Naive B cell (primary cell): ENCODE measurements at regions not wholly inside any gene's neighbourhood (a gene's known extent, or its start where the extent isn't known, plus 50 kb on each side); places are given as distances from the start of the nearest gene placed in this dataset.
"Not testable (repeated sequence)": the region's sequence is repeated elsewhere in the genome, so short reads cannot be mapped to it uniquely, and the experiment has no call there.

Experiments
- ATAC-seq, 2 donors: fragments of 150-1000 bp; cut with Tn5 transposase; 2 replicates each; pipeline ENCODE4 v1.10.0; 2021; ENCODE audit warnings: low read depth in 2 of 2, mild to moderate bottlenecking in 2 of 2, moderate library complexity in 2 of 2
- DNase-seq: peaks from one replicate; pipeline ENCODE4 v3.0.0; 2022
- H3K27ac Mint-ChIP-seq, 6 donors: one replicate each; pipeline ENCODE4 v1.8.0; 2020 to 2022; ENCODE audit warnings: mild to moderate bottlenecking in 6 of 6, mixed read lengths in 6 of 6, moderate library complexity in 5 of 6, inconsistent platforms in 2 of 6
- H3K27me3 Mint-ChIP-seq, 3 donors: one replicate each; pipeline ENCODE4 v1.8.0; 2021 to 2022; ENCODE audit warnings: mixed read lengths in 3 of 3, mild to moderate bottlenecking in 1 of 3
- H3K36me3 Mint-ChIP-seq, 2 donors: one replicate each; pipeline ENCODE4 v1.8.0; 2020 to 2022; ENCODE audit warnings: mixed read lengths in 2 of 2, inconsistent platforms in 1 of 2, mild to moderate bottlenecking in 1 of 2
- H3K4me1 Mint-ChIP-seq, 3 donors: one replicate each; pipeline ENCODE4 v1.8.0; 2020 to 2022; ENCODE audit warnings: mixed read lengths in 3 of 3, inconsistent platforms in 1 of 3, mild to moderate bottlenecking in 1 of 3, moderate library complexity in 1 of 3
- H3K4me3 Mint-ChIP-seq, 8 donors: one replicate each; pipeline ENCODE4 v1.8.0; 2020 to 2022; ENCODE audit warnings: mild to moderate bottlenecking in 8 of 8, mixed read lengths in 8 of 8, moderate library complexity in 8 of 8, inconsistent platforms in 2 of 8
- H3K9me3 Mint-ChIP-seq, 7 donors: one replicate each; pipeline ENCODE4 v1.8.0; 2020 to 2022; ENCODE audit warnings: mixed read lengths in 7 of 7, mild to moderate bottlenecking in 5 of 7, inconsistent platforms in 2 of 7, moderate library complexity in 1 of 7

DNA sequence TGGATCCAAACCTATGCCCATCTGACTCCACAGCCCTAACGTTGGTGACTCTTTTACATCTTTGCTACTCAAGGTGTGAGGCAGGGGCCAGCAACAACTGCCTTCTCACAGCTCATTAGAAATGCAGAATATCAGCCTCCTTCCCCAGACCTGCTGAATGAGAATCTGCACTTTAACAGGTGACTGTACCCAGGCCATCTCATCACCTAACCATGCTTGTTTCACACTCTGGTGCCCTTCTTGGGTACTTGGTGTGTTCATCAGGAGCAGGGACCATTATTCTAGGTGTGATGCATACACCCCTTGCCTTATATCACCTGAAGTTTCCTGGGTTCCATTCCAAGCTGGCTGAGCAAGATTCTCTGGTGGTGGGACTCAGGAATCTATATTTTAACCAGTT is 196.3 kb upstream of the LMCD1 start:
- no peaks in the 10 kb centered on the region for H3K36me3 Mint-ChIP-seq
- no peak overlapping the region for H3K4me3 Mint-ChIP-seq
- ATAC-seq (no peak), DNase-seq (no peak)
- H3K27ac Mint-ChIP-seq, result no peak overlapping the region
- H3K9me3 Mint-ChIP-seq, result peaks cover 0 to 12% (median 4%) of the 10 kb centered on the region in 7 donors
- H3K27me3 Mint-ChIP-seq, result peaks cover 8 to 13% (median 10%) of the 10 kb centered on the region in 3 donors
- H3K4me1 Mint-ChIP-seq, result no peaks in the 10 kb centered on the region

- H3K27ac Mint-ChIP-seq, result no peak overlapping the region
- H3K27me3 Mint-ChIP-seq, result peaks cover 3 to 13% (median 8%) of the 10 kb centered on the region in 3 donors
- no peak for ATAC-seq
- H3K9me3 Mint-ChIP-seq, result peaks cover 0 to 12% (median 7%) of the 10 kb centered on the region in 7 donors
- no peaks in the 10 kb centered on the region for H3K36me3 Mint-ChIP-seq
- H3K4me3 Mint-ChIP-seq, result no peak overlapping the region
- no peaks in the 10 kb centered on the region for H3K4me1 Mint-ChIP-seq
- DNase-seq, result no peak
Measured at GRCh38 chr3:8307545-8308110, 194.0 kb upstream of the LMCD1 start.

DNA sequence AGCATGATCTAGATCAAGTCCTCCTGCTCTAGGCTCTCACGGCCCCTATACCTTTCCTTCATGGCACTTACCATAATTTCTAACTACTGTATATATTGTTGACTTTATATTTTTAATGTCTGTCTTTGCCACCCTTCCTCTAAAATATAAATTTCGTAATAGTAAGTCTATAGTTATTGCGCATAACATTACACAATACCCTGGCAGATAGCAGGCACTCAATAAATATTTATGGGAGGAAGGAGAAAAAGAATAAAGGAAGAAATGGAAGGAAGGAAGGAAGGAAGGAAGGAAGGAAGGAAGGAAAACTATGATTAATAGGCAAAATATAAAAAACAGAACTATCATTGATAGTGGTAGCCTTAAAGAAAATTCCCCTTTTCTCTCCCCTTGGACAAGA is 190.3 kb upstream of the LMCD1 start:
- no peaks in the 10 kb centered on the region for H3K4me1 Mint-ChIP-seq
- no peaks in the 10 kb centered on the region for H3K36me3 Mint-ChIP-seq
- no peak overlapping the region for H3K27ac Mint-ChIP-seq
- peaks cover 0 to 12% (median 7%) of the 10 kb centered on the region in 7 donors for H3K9me3 Mint-ChIP-seq
- H3K4me3 Mint-ChIP-seq, result no peak overlapping the region
- DNase-seq (no peak), ATAC-seq (no peak)
- H3K27me3 Mint-ChIP-seq, result peaks cover 5 to 12% (median 7%) of the 10 kb centered on the region in 3 donors

- H3K4me3 Mint-ChIP-seq, result no peak overlapping the region
- DNase-seq, result no peak
- H3K4me1 Mint-ChIP-seq, result no peaks in the 10 kb centered on the region
- H3K27ac Mint-ChIP-seq, result no peak overlapping the region
- peaks cover 0 to 12% (median 7%) of the 10 kb centered on the region in 7 donors for H3K9me3 Mint-ChIP-seq
- no peak for ATAC-seq
- H3K36me3 Mint-ChIP-seq, result no peaks in the 10 kb centered on the region
- peaks cover 4 to 12% (median 7%) of the 10 kb centered on the region in 3 donors for H3K27me3 Mint-ChIP-seq
Measured at GRCh38 chr3:8312685-8313084, 188.9 kb upstream of the LMCD1 start.

DNA sequence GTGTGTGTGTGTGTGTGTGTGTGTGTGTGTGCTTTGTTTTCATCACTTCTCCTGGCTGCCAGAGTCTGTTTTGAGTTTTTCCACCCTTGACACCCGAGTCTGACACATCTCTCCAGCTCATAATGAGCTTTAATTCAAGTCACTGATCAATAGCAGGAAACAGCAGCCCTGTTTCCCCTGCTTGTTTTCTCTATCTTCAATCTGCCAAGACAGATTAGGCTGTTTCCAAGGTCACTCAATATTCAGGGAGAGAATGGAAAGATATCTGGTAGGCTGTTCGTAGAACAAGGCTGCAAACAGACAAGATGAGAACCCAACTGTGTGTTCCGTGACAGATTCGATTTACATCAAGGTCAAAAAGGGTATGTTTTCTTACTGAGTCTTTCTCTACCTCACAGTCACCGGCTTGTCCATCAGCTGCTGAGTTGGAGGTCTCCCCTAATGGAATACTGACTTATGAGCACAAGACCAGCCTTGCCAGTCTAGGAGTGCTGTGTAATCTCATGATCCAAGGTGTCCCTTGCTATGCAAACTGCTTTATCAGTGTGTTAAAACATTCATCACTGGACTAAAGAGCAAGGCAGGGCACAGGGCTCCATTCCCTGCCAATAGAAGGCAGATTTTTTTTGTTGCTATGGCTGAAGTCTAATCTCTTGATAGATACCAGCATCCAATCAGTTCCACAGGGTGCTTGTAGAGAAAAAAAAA is 187.9 kb upstream of the LMCD1 start:
- H3K4me1 Mint-ChIP-seq, result no peaks in the 10 kb centered on the region
- no peak for DNase-seq
- peaks cover 0 to 8% (median 7%) of the 10 kb centered on the region in 3 donors for H3K27me3 Mint-ChIP-seq
- H3K9me3 Mint-ChIP-seq, result peaks cover 0 to 9% (median 4%) of the 10 kb centered on the region in 7 donors
- H3K27ac Mint-ChIP-seq, result no peak overlapping the region
- ATAC-seq, result no peak
- no peaks in the 10 kb centered on the region for H3K36me3 Mint-ChIP-seq
- no peak overlapping the region for H3K4me3 Mint-ChIP-seq

GRCh38 chr3:8315526-8315925 is 186.1 kb upstream of the LMCD1 start:
- H3K9me3 Mint-ChIP-seq, H3K36me3 Mint-ChIP-seq, H3K4me1 Mint-ChIP-seq, H3K27me3 Mint-ChIP-seq, DNase-seq, ATAC-seq, H3K4me3 Mint-ChIP-seq, H3K27ac Mint-ChIP-seq: not testable (repeated sequence)

GRCh38 chr3:8317661-8318649 is 183.7 kb upstream of the LMCD1 start:
- ATAC-seq, result no peak
- H3K9me3 Mint-ChIP-seq, result no peaks in the 10 kb centered on the region
- H3K27me3 Mint-ChIP-seq, result peaks cover 0 to 4% (median under 1%) of the 10 kb centered on the region in 3 donors
- no peaks in the 10 kb centered on the region for H3K4me1 Mint-ChIP-seq
- no peak overlapping the region for H3K4me3 Mint-ChIP-seq
- no peak overlapping the region for H3K27ac Mint-ChIP-seq
- no peaks in the 10 kb centered on the region for H3K36me3 Mint-ChIP-seq
- no peak for DNase-seq

GRCh38 chr3:8319935-8320634 is 181.5 kb upstream of the LMCD1 start:
- Mint-ChIP-seq H3K36me3 (no peaks in the 10 kb centered on the region), H3K27me3 (no peaks in the 10 kb centered on the region), H3K4me3 (no peak overlapping the region), H3K4me1 (no peaks in the 10 kb centered on the region), H3K9me3 (peaks cover 0 to 3% (median 0%) of the 10 kb centered on the region in 7 donors), H3K27ac (no peak overlapping the region)
- ATAC-seq (no peak), DNase-seq (no peak)

- DNase-seq (no peak), ATAC-seq (no peak)
- no peaks in the 10 kb centered on the region for H3K36me3 Mint-ChIP-seq
- H3K27me3 Mint-ChIP-seq, result no peaks in the 10 kb centered on the region
- no peak overlapping the region for H3K27ac Mint-ChIP-seq
- peaks cover 0 to 4% (median 0%) of the 10 kb centered on the region in 7 donors for H3K9me3 Mint-ChIP-seq
- H3K4me3 Mint-ChIP-seq, result no peak overlapping the region
- no peaks in the 10 kb centered on the region for H3K4me1 Mint-ChIP-seq
Measured at GRCh38 chr3:8320711-8321458, 180.7 kb upstream of the LMCD1 start.

DNA sequence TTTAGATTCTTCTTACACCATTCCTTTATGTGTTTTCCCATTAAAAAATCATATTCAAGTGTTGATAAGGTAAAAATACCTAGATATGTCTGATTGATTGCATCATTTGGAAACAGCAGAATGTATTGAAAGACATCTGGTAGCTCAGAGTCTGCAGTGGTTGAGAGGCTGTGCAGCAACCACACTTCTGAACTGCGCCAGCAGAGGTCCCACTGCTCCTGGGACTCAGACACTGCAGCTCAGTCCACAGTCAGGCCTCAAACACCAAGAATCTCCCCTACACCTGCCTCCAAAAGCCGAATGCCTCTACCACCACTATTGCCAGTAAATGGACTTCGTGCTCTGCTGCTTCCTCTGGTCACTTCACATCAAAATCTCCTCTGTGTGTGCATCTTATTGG is 176.9 kb upstream of the LMCD1 start:
- Mint-ChIP-seq H3K27ac (no peak overlapping the region), H3K4me1 (peaks cover 7 to 19% (median 12%) of the 10 kb centered on the region in 3 donors), H3K27me3 (peaks cover 0 to 4% (median 0%) of the 10 kb centered on the region in 3 donors), H3K9me3 (peaks cover 0 to 7% (median 0%) of the 10 kb centered on the region in 7 donors), H3K36me3 (no peaks in the 10 kb centered on the region), H3K4me3 (no peak overlapping the region)
- DNase-seq (no peak), ATAC-seq (no peak)

GRCh38 chr3:8325306-8325705 is 176.3 kb upstream of the LMCD1 start:
- Mint-ChIP-seq H3K4me3 (no peak overlapping the region), H3K36me3 (no peaks in the 10 kb centered on the region), H3K27ac (no peak overlapping the region), H3K4me1 (peaks cover 7 to 22% (median 12%) of the 10 kb centered on the region in 3 donors), H3K27me3 (peaks cover 0 to 4% (median 0%) of the 10 kb centered on the region in 3 donors), H3K9me3 (peaks cover 0 to 7% (median 0%) of the 10 kb centered on the region in 7 donors)
- ATAC-seq (no peak), DNase-seq (no peak)

GRCh38 chr3:8325833-8326232 is 175.8 kb upstream of the LMCD1 start:
- H3K27me3 Mint-ChIP-seq, ATAC-seq, DNase-seq, H3K4me3 Mint-ChIP-seq, H3K9me3 Mint-ChIP-seq, H3K36me3 Mint-ChIP-seq, H3K27ac Mint-ChIP-seq: not testable (repeated sequence)
- peaks cover 7 to 22% (median 12%) of the 10 kb centered on the region in 3 donors for H3K4me1 Mint-ChIP-seq
